A673 (cell line): ENCODE measurements at regions not wholly inside any gene's neighbourhood (a gene's known extent, or its start where the extent isn't known, plus 50 kb on each side); places are given as distances from the start of the nearest gene placed in this dataset.

ENCODE experiments used
- BruUV-seq: library from RNA; stranded (reverse); fragments of 400-500 nt; replicated peaks from 2 replicates; lab custom pipeline; 2021; lab: Mats Ljungman, UMichigan
- CTCF ChIA-PET: fragments of 300-600 bp; sonication (Branson Sonifier 250); formaldehyde crosslinking; loops from one replicate; lab custom pipeline; 2022; ENCODE audit warnings: antibody characterized with exemption; lab: Charles Lee
- POLR2A ChIA-PET: fragments of 300-600 bp; sonication (Branson Sonifier 250); formaldehyde crosslinking; loops from one replicate; lab custom pipeline; 2022; ENCODE audit warnings: antibody characterized with exemption; ENCODE audit not compliant: low non-redundant PET; lab: Charles Lee
- DNase-seq: peaks from one replicate; pipeline ENCODE4 v3.0.0-alpha.2; 2015; ENCODE audit warnings: low spot score
- H3K27ac ChIP-seq: fragments of 200-600 bp; sonication (generic); 2 replicates; pipeline ENCODE4 v1.5.1; 2016; ENCODE audit warnings: mixed run types, low read depth, mild to moderate bottlenecking, mixed read lengths, antibody characterized with exemption, low read length; ENCODE audit not compliant: poor library complexity, severe bottlenecking
- H3K27me3 ChIP-seq: fragments of 200-600 bp; sonication (generic); replicated peaks from 2 replicates; pipeline ENCODE4 v1.6.1; 2017; ENCODE audit warnings: mixed run types, low read depth, mild to moderate bottlenecking, mixed read lengths, antibody characterized with exemption, low read length; ENCODE audit not compliant: insufficient read depth, poor library complexity
- H3K36me3 ChIP-seq: fragments of 200-600 bp; sonication (generic); 2 replicates; pipeline ENCODE4 v1.6.1; 2016; ENCODE audit warnings: mixed run types, mild to moderate bottlenecking, mixed read lengths, antibody characterized with exemption, low read length; ENCODE audit not compliant: insufficient read depth, poor library complexity, severe bottlenecking
- H3K4me1 ChIP-seq: fragments of 200-600 bp; sonication (generic); 2 replicates; pipeline ENCODE4 v1.6.1; 2017; ENCODE audit warnings: mixed run types, mild to moderate bottlenecking, mixed read lengths, antibody characterized with exemption, low read length; ENCODE audit not compliant: insufficient read depth, poor library complexity, severe bottlenecking
- H3K4me3 ChIP-seq: fragments of 200-600 bp; sonication (generic); 2 replicates; pipeline ENCODE4 v1.5.1; 2016; ENCODE audit warnings: low read depth, mixed run types, mild to moderate bottlenecking, mixed read lengths, low read length; ENCODE audit not compliant: poor library complexity, severe bottlenecking
- H3K9me3 ChIP-seq: fragments of 200-600 bp; sonication (generic); 2 replicates; pipeline ENCODE4 v1.6.1; 2016; ENCODE audit warnings: mixed run types, low read depth, mild to moderate bottlenecking, mixed read lengths, antibody characterized with exemption, low read length; ENCODE audit not compliant: poor library complexity, severe bottlenecking
- CTCF ChIP-seq: fragments of 300-800, 200-600 bp; sonication (generic); conservative IDR thresholded peaks from 2 replicates; pipeline ENCODE4 v1.5.1; 2017; ENCODE audit warnings: low read depth, mild to moderate bottlenecking, antibody characterized with exemption, low read length, moderate library complexity, mixed read lengths
- EZH2 ChIP-seq: fragments of 200-600 bp; sonication (generic); IDR thresholded peaks from 2 replicates; pipeline ENCODE4 v1.6.1; 2017; ENCODE audit warnings: borderline replicate concordance, low read depth, mild to moderate bottlenecking, mixed read lengths, antibody characterized with exemption, low read length; ENCODE audit not compliant: poor library complexity, severe bottlenecking
- intact Hi-C: fragments of 100-400 bp; cut with micrococcal nuclease; formaldehyde crosslinking; loops from one replicate; pipeline ENCODE4 v1.10.0; 2022; ENCODE audit not compliant: unreplicated experiment

- intact Hi-C loops = no loop called here
- Histone ChIP-seq H3K4me3 (no peak overlapping the region), H3K27ac (no peak overlapping the region), H3K4me1 (no peaks in the 10 kb centered on the region), H3K27me3 (peaks cover 4% of the 10 kb centered on the region), H3K9me3 (no peaks in the 10 kb centered on the region), H3K36me3 (no peaks in the 10 kb centered on the region)
- ChIA-PET POLR2A (no interaction called here), CTCF (no interaction called here)
- no TSS peak for BruUV-seq
- DNase-seq = no peak
- no peak for TF ChIP-seq EZH2
- no peak for TF ChIP-seq CTCF
These were observed 155.5 kb downstream of the DACT1 start for GRCh38 chr14:58793131-58793740.

- H3K36me3 ChIP-seq = no peaks in the 10 kb centered on the region
- no peak overlapping the region for H3K27ac ChIP-seq
- H3K4me3 ChIP-seq = no peak overlapping the region
- TF ChIP-seq CTCF = no peak
- TF ChIP-seq EZH2 = no peak
- intact Hi-C loops = no loop called here
- no peaks in the 10 kb centered on the region for H3K9me3 ChIP-seq
- ChIA-PET CTCF (no interaction called here), POLR2A (no interaction called here)
- no peaks in the 10 kb centered on the region for H3K4me1 ChIP-seq
- H3K27me3 ChIP-seq = peaks cover 5% of the 10 kb centered on the region
- BruUV-seq = no TSS peak
- DNase-seq = no peak
These were observed 157.4 kb downstream of the DACT1 start for GRCh38 chr14:58794993-58795762.

- CTCF ChIA-PET = no interaction called here
These were observed 158.7 kb downstream of the DACT1 start for GRCh38 chr14:58796242-58797009.

More at GRCh38 chr14:58796242-58797009, 158.7 kb downstream of the DACT1 start:
- no peak for DNase-seq
- BruUV-seq = no TSS peak
- Histone ChIP-seq H3K4me1 (no peaks in the 10 kb centered on the region), H3K27ac (no peak overlapping the region), H3K27me3 (peaks cover 5% of the 10 kb centered on the region), H3K9me3 (no peaks in the 10 kb centered on the region), H3K4me3 (no peak overlapping the region), H3K36me3 (no peaks in the 10 kb centered on the region)
- intact Hi-C loops = no loop called here
- POLR2A ChIA-PET = interaction anchor here (0.8 kb wide), 1 partner anchor 1306 kb away, joined by 3 read pairs; no protein-coding TSS in a partner anchor
- TF ChIP-seq CTCF (no peak), EZH2 (no peak)
